Ishikawa (cell line): ENCODE measurements at regions not wholly inside any gene's neighbourhood (a gene's known extent, or its start where the extent isn't known, plus 50 kb on each side); places are given as distances from the start of the nearest gene placed in this dataset.
A peak's percentile ranks its signal among the peaks of the same experiment; 100 is the strongest.

Source experiments
- CEBPB ChIP-seq: IDR thresholded peaks from 2 replicates; pipeline ENCODE4 v1.6.1; 2012
- CREB1 ChIP-seq: IDR thresholded peaks from 2 replicates; pipeline ENCODE4 v1.6.1; 2012; ENCODE audit warnings: low read depth
- EGR1 ChIP-seq: IDR thresholded peaks from 2 replicates; pipeline ENCODE4 v1.6.1; 2012
- EP300 ChIP-seq: IDR thresholded peaks from 2 replicates; pipeline ENCODE4 v1.6.1; 2012; ENCODE audit warnings: borderline replicate concordance
- FOXM1 ChIP-seq: IDR thresholded peaks from 2 replicates; pipeline ENCODE4 v1.6.1; 2012; ENCODE audit warnings: low read depth, borderline replicate concordance
- NFIC ChIP-seq: IDR thresholded peaks from 2 replicates; pipeline ENCODE4 v1.6.1; 2012
- RAD21 ChIP-seq: IDR thresholded peaks from 2 replicates; pipeline ENCODE4 v1.6.1; 2012; ENCODE audit warnings: low read depth
- TAF1 ChIP-seq: IDR thresholded peaks from 2 replicates; pipeline ENCODE4 v1.6.1; 2012; ENCODE audit warnings: low read depth, mild to moderate bottlenecking
- TCF12 ChIP-seq: IDR thresholded peaks from 2 replicates; pipeline ENCODE4 v1.6.1; 2012; ENCODE audit warnings: low read depth
- TEAD4 ChIP-seq: IDR thresholded peaks from 2 replicates; pipeline ENCODE4 v1.6.1; 2012
- YY1 ChIP-seq: IDR thresholded peaks from 2 replicates; pipeline ENCODE4 v1.6.1; 2012; ENCODE audit warnings: low read depth
- ZBTB7A ChIP-seq: IDR thresholded peaks from 2 replicates; pipeline ENCODE4 v1.6.1; 2012; ENCODE audit warnings: low read depth
- TF ChIP-seq, protein P1 (sequence below): IDR thresholded peaks from 2 replicates; pipeline ENCODE4 v1.6.1; 2012; ENCODE audit warnings: low read depth, mild to moderate bottlenecking
- TF ChIP-seq, protein P2 (sequence below): IDR thresholded peaks from 2 replicates; pipeline ENCODE4 v1.6.1; 2012
- TF ChIP-seq, protein P3 (sequence below): IDR thresholded peaks from 2 replicates; pipeline ENCODE4 v1.6.1; 2012

DNA sequence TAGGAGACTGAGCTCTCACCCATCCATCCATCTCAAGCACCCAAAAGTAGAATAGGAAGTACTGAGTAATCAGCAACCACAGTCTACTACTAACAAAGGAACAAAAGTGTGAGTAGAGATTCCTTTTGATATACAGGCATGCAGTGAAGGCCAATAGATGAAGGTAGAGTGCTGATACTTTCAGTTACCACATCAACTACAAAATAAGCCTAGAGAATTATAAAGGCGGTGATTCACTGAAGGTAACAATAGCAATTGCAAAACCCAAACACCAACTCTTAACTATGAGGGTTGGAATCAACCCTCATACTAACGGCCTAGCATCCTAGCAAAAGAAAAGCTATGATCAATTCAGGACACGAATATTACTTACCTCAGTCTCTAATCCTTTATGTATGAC is 992.6 kb downstream of the DNAH5 start:
- no peak for TF ChIP-seq ZBTB7A
- TF ChIP-seq, protein P1, sequence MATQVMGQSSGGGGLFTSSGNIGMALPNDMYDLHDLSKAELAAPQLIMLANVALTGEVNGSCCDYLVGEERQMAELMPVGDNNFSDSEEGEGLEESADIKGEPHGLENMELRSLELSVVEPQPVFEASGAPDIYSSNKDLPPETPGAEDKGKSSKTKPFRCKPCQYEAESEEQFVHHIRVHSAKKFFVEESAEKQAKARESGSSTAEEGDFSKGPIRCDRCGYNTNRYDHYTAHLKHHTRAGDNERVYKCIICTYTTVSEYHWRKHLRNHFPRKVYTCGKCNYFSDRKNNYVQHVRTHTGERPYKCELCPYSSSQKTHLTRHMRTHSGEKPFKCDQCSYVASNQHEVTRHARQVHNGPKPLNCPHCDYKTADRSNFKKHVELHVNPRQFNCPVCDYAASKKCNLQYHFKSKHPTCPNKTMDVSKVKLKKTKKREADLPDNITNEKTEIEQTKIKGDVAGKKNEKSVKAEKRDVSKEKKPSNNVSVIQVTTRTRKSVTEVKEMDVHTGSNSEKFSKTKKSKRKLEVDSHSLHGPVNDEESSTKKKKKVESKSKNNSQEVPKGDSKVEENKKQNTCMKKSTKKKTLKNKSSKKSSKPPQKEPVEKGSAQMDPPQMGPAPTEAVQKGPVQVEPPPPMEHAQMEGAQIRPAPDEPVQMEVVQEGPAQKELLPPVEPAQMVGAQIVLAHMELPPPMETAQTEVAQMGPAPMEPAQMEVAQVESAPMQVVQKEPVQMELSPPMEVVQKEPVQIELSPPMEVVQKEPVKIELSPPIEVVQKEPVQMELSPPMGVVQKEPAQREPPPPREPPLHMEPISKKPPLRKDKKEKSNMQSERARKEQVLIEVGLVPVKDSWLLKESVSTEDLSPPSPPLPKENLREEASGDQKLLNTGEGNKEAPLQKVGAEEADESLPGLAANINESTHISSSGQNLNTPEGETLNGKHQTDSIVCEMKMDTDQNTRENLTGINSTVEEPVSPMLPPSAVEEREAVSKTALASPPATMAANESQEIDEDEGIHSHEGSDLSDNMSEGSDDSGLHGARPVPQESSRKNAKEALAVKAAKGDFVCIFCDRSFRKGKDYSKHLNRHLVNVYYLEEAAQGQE = no peak
- no peak for TF ChIP-seq CREB1
- no peak for TF ChIP-seq NFIC
- TF ChIP-seq TAF1 = no peak
- TF ChIP-seq TEAD4 = no peak

DNA sequence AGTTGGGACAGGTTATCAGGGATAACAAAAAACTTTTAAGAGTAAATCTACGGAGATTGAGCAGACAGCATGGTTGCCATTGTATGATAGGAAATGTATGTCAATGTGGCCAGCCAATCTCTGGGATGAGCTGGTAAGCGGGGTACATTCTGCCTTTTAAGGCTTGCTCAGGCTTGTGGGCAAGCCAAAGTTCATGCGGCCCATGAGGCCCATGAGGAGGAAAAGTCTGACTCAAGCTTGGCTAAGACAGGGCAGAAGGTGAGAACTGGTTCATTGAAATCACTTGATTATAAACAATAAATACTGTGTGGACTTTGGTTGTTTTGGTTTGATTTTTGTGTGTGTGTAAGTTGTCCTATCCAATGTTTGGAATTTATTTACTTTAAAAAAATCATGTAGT is 997.1 kb downstream of the DNAH5 start:
- TF ChIP-seq, protein P2, sequence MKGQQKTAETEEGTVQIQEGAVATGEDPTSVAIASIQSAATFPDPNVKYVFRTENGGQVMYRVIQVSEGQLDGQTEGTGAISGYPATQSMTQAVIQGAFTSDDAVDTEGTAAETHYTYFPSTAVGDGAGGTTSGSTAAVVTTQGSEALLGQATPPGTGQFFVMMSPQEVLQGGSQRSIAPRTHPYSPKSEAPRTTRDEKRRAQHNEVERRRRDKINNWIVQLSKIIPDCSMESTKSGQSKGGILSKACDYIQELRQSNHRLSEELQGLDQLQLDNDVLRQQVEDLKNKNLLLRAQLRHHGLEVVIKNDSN = no peak
- TF ChIP-seq CEBPB (no peak), ZBTB7A (no peak), FOXM1 (no peak), CREB1 (no peak), EGR1 (no peak), RAD21 (no peak), EP300 (no peak), TEAD4 (no peak), TCF12 (no peak), YY1 (no peak), NFIC (no peak), TAF1 (no peak)
- TF ChIP-seq, protein P3, sequence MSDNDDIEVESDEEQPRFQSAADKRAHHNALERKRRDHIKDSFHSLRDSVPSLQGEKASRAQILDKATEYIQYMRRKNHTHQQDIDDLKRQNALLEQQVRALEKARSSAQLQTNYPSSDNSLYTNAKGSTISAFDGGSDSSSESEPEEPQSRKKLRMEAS = no peak
- TF ChIP-seq, protein P1 = no peak

DNA sequence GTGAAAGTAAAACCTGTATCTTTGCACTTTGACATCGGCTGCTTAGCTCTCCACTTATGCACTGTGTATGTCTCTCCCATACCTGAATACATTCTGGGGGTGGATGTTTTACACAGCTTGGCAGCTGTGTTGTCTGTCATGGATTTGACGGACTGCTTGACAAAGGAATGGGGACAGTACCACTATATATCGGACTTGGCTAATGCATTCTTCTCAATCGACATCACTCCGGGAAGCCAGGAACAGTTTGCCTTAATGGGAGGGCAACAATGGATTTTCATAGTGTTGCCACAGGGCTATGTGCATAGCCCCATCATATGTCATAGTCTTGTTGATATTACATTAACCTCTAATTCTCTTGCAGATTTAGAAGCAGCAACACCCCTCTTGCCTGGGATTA is 1008.3 kb downstream of the DNAH5 start:
- no peak for TF ChIP-seq NFIC
- no peak for TF ChIP-seq TEAD4
- TF ChIP-seq RAD21 = no peak
- TF ChIP-seq, protein P1 = no peak
- TF ChIP-seq, protein P3 = no peak
- TF ChIP-seq YY1 = no peak
- TF ChIP-seq, protein P2 = no peak
- no peak for TF ChIP-seq EP300

DNA sequence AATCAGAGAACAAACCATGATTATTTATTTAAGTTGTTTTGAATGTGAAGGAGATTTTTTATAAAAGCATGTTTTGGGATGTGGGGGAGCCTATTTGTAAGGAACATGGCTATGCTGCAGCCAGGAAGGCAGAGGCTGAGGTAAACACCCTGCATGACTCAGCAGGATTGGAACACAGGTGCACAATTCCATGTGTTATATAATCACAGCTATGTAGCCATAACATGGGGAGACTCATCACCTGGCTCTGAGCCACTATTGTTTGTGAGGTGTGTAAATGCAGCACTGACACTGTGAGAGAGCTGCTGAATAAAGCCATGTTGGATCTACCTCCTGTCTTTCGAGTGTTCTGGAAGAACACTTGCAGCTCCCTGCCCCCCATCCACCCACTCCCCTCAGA is 1009.8 kb downstream of the DNAH5 start:
- peak; percentile 57 for TF ChIP-seq NFIC
- TF ChIP-seq, protein P1 = no peak
